PC-3 (cell line): ENCODE measurements at regions not wholly inside any gene's neighbourhood (a gene's known extent, or its start where the extent isn't known, plus 50 kb on each side); places are given as distances from the start of the nearest gene placed in this dataset.

ENCODE experiments used
- ATAC-seq: fragments of 200-7000 bp; cut with Tn5 transposase; 2 replicates; pipeline ENCODE4 v1.9.1; 2020; ENCODE audit warnings: mild to moderate bottlenecking, moderate library complexity
- BruUV-seq: library from RNA; stranded (reverse); fragments of 400-500 nt; replicated peaks from 2 replicates; lab custom pipeline; 2021; lab: Mats Ljungman, UMichigan
- CTCF ChIA-PET: fragments of 300-600 bp; sonication (Branson Sonifier 250); formaldehyde crosslinking; loops from one replicate; lab custom pipeline; 2022; ENCODE audit warnings: antibody characterized with exemption; lab: Charles Lee
- POLR2A ChIA-PET: fragments of 300-600 bp; sonication (Branson Sonifier 250); formaldehyde crosslinking; loops from one replicate; lab custom pipeline; 2022; ENCODE audit warnings: antibody characterized with exemption; ENCODE audit not compliant: unreplicated experiment; lab: Charles Lee
- DNase-seq: peaks from one replicate; pipeline ENCODE4 v3.0.0-alpha.2; 2015
- H2AFZ ChIP-seq: fragments of 300-600 bp; sonication (generic); 2 replicates; pipeline ENCODE4 v1.6.0; 2016; ENCODE audit warnings: antibody characterized with exemption, low read length
- H3F3A ChIP-seq: fragments of 300-600 bp; sonication (generic); one replicate; pipeline ENCODE4 v1.6.0; 2017; ENCODE audit warnings: antibody characterized with exemption, low read length, control low read depth, mild to moderate bottlenecking; ENCODE audit not compliant: unreplicated experiment
- H3K27ac ChIP-seq: fragments of 300-600 bp; sonication (generic); 2 replicates; pipeline ENCODE4 v1.5.1; 2016; ENCODE audit warnings: mild to moderate bottlenecking, low read length
- H3K27me3 ChIP-seq: fragments of 300-600 bp; sonication (generic); 2 replicates; pipeline ENCODE4 v1.6.1; 2016; ENCODE audit warnings: low read length, mixed read lengths
- H3K36me3 ChIP-seq: fragments of 300-600 bp; sonication (generic); 2 replicates; pipeline ENCODE4 v1.6.1; 2016; ENCODE audit warnings: low read depth, mixed run types, low read length, mixed read lengths
- H3K4me1 ChIP-seq: fragments of 300-600 bp; sonication (generic); 2 replicates; pipeline ENCODE4 v1.5.1; 2016; ENCODE audit warnings: low read length; ENCODE audit not compliant: insufficient read depth
- H3K4me2 ChIP-seq: fragments of 300-600 bp; sonication (generic); 2 replicates; pipeline ENCODE4 v1.6.0; 2016; ENCODE audit warnings: low read length
- H3K4me3 ChIP-seq: fragments of 300-600 bp; sonication (generic); 2 replicates; pipeline ENCODE4 v1.5.1; 2016; ENCODE audit warnings: mild to moderate bottlenecking, low read length, mixed read lengths
- H3K79me2 ChIP-seq: fragments of 300-600 bp; sonication (generic); 2 replicates; pipeline ENCODE4 v1.6.1; 2017; ENCODE audit warnings: low read length, mixed read lengths
- H3K9ac ChIP-seq: fragments of 300-600 bp; sonication (generic); 2 replicates; pipeline ENCODE4 v1.6.0; 2016; ENCODE audit warnings: mild to moderate bottlenecking, low read length
- H3K9me2 ChIP-seq: fragments of 300-600 bp; sonication (generic); replicated peaks from 2 replicates; pipeline ENCODE4 v1.6.1; 2016; ENCODE audit warnings: mixed run types, low read length, mixed read lengths
- H3K9me3 ChIP-seq: fragments of 300-600 bp; sonication (generic); 2 replicates; pipeline ENCODE4 v1.6.1; 2016; ENCODE audit warnings: low read length, mixed read lengths
- H4K20me1 ChIP-seq: fragments of 300-600 bp; sonication (generic); 2 replicates; pipeline ENCODE4 v1.6.1; 2016; ENCODE audit warnings: low read length, mixed read lengths
- EZH2 ChIP-seq: fragments of 300-600 bp; sonication (generic); IDR thresholded peaks from one replicate; pipeline ENCODE4 v1.6.1; 2017; ENCODE audit warnings: antibody characterized with exemption, mild to moderate bottlenecking, low read length; ENCODE audit not compliant: unreplicated experiment
- EZH2phosphoT487 ChIP-seq: fragments of 300-600 bp; sonication (generic); IDR thresholded peaks from 2 replicates; pipeline ENCODE4 v1.6.1; 2018; ENCODE audit warnings: mild to moderate bottlenecking, antibody characterized with exemption, low read length, borderline replicate concordance
- intact Hi-C: fragments of 100-400 bp; cut with micrococcal nuclease; formaldehyde crosslinking; loops from 2 replicates; pipeline ENCODE4 v1.9.0; 2023
- TF ChIP-seq, protein P1 (sequence below): fragments of 300-600 bp; sonication (generic); conservative IDR thresholded peaks from 2 replicates; pipeline ENCODE4 v1.5.1; 2017; ENCODE audit warnings: antibody characterized with exemption, low read depth, mild to moderate bottlenecking, low read length

DNA sequence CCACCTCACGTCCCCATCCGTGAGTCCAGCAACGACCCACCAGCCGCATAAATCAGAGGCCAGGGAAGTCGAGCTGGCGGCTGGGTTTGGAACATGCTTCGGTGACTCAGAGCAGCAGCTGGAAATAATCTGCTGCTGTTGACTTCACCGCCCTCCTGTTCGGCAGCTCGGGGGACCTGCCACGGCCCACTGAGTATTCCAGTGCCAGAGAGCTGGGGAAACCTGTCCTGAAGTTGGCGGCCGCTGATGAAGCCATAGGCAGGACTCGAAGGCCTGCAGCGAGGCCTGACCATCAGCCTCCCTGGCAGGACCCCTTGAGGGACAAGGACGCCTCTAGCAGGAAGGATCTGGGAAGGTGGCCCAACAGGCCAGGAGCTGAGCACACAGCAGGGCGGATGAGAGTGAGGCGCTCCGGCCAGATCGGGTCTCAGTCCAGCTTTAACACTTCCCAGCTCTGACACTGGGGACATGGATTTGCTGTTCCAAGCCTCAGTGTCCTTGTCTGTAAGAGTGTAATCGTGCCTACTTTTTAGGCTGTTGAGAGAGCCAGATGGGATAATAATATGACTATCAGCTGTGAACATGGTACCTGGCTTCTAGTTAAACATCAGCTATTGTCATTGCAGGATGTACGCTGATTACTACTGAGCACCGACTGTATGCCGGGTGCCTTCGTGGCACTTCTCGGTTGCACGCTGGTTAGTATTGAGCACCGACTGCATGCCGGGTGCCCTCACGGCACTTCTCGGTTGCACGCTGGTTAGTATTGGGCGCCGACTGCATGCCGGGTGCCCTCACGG is 50.4 kb upstream of the CIBAR2 start:
- H3K36me3 ChIP-seq: no peaks in the 10 kb centered on the region
- H3K9ac ChIP-seq: no peak overlapping the region
- TF ChIP-seq EZH2phosphoT487: no peak
- H3K4me1 ChIP-seq: no peaks in the 10 kb centered on the region
- no peaks in the 10 kb centered on the region for H3K27me3 ChIP-seq
- no peak overlapping the region for H3K27ac ChIP-seq
- DNase-seq: no peak
- BruUV-seq: no TSS peak
- H4K20me1 ChIP-seq: no peaks in the 10 kb centered on the region
- ChIA-PET CTCF (no interaction called here), POLR2A (no interaction called here)
- no peaks in the 10 kb centered on the region for H3K79me2 ChIP-seq
- H3K9me2 ChIP-seq: no peaks in the 10 kb centered on the region
- no peaks in the 10 kb centered on the region for H3F3A ChIP-seq
- H2AFZ ChIP-seq: no peak overlapping the region
- H3K9me3 ChIP-seq: no peaks in the 10 kb centered on the region
- ATAC-seq: no peak
- H3K4me3 ChIP-seq: no peak overlapping the region
- H3K4me2 ChIP-seq: no peak overlapping the region
- intact Hi-C loops: no loop called here

DNA sequence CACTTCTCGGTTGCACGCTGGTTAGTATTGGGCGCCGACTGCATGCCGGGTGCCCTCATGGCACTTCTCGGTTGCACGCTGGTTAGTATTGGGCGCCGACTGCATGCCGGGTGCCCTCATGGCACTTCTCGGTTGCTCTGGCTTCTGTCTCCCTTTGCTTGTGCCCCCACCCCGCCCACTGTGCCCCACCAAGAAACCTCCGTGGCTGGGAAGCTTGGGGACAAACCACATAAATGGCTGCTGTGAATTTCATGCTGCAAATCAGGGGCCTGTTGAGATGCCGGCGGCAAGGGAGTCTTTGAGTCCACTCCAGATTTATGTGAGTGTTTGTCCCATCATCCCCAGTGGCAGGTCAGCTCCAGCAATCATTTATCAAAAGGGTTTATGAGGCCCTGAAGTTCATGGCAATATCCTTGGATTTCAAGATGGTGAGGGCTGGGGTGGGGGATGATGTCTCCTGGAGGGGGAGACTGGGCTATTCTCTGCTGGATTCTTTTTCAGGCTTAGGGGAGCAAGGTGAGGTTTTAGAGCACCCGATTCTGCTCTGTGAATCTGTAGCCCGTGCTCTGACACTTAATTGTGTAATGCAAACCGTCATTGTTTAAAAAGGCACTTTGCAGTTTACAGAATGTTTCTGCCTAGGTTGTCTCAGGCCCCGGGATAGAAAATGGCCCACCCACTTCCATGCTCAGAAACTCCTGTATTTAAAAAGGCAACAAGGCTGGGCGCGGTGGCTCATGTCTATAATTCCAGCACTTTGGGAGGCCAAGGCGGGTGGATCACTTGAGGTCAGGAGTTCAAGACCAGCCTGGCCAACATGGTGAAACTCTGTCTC is 51.2 kb upstream of the CIBAR2 start:
- ATAC-seq (no peak), DNase-seq (no peak)
- BruUV-seq: no TSS peak
- ChIA-PET POLR2A (no interaction called here), CTCF (no interaction called here)
- Histone ChIP-seq H3K36me3 (no peaks in the 10 kb centered on the region), H3K9ac (no peak overlapping the region), H3K4me3 (no peak overlapping the region), H3K79me2 (no peaks in the 10 kb centered on the region), H3K9me2 (no peaks in the 10 kb centered on the region), H3K27me3 (no peaks in the 10 kb centered on the region), H3K9me3 (no peaks in the 10 kb centered on the region), H3K27ac (no peak overlapping the region), H4K20me1 (no peaks in the 10 kb centered on the region), H2AFZ (no peak overlapping the region), H3K4me1 (no peaks in the 10 kb centered on the region), H3F3A (no peaks in the 10 kb centered on the region), H3K4me2 (no peak overlapping the region)
- intact Hi-C loops: no loop called here
- TF ChIP-seq, protein P1, sequence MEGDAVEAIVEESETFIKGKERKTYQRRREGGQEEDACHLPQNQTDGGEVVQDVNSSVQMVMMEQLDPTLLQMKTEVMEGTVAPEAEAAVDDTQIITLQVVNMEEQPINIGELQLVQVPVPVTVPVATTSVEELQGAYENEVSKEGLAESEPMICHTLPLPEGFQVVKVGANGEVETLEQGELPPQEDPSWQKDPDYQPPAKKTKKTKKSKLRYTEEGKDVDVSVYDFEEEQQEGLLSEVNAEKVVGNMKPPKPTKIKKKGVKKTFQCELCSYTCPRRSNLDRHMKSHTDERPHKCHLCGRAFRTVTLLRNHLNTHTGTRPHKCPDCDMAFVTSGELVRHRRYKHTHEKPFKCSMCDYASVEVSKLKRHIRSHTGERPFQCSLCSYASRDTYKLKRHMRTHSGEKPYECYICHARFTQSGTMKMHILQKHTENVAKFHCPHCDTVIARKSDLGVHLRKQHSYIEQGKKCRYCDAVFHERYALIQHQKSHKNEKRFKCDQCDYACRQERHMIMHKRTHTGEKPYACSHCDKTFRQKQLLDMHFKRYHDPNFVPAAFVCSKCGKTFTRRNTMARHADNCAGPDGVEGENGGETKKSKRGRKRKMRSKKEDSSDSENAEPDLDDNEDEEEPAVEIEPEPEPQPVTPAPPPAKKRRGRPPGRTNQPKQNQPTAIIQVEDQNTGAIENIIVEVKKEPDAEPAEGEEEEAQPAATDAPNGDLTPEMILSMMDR: no peak
- TF ChIP-seq EZH2phosphoT487 (no peak), EZH2 (no peak)

DNA sequence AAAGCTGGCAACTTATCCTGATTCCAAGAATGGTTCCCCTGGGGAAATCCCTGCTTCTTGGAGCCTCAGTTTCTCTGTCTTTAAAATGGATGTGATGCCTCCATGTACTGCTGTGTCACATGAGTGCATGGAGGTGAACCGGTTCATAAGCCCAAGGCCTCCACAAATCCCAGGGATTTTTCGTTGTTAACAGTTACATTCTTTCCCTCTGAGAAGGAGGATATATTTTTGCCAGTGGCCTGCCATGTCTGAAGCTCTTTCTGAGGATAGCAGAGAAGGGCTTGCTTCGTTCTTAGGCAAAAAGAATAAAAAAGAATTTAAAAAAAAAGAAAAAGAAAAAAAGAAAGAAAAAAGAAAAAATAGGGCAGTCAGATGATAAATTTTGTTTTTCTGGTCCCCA is 52.2 kb upstream of the CIBAR2 start:
- CTCF ChIA-PET: interaction anchor here (0.6 kb wide), 1 partner anchor 393 kb away, joined by 3 read pairs; no protein-coding TSS in a partner anchor
- no peak for DNase-seq

More for the DNA sequence above, 52.2 kb upstream of the CIBAR2 start:
- H4K20me1 ChIP-seq: no peaks in the 10 kb centered on the region
- no peaks in the 10 kb centered on the region for H3K36me3 ChIP-seq
- no peak overlapping the region for H2AFZ ChIP-seq
- no peaks in the 10 kb centered on the region for H3K79me2 ChIP-seq
- no peak for ATAC-seq
- no peaks in the 10 kb centered on the region for H3K9me2 ChIP-seq
- H3K4me3 ChIP-seq: no peak overlapping the region
- H3K4me2 ChIP-seq: no peak overlapping the region
- TF ChIP-seq EZH2: no peak
- no peak for TF ChIP-seq EZH2phosphoT487
- TF ChIP-seq, protein P1: no peak
- no peak overlapping the region for H3K9ac ChIP-seq
- no peaks in the 10 kb centered on the region for H3K27me3 ChIP-seq
- BruUV-seq: no TSS peak
- H3F3A ChIP-seq: no peaks in the 10 kb centered on the region
- POLR2A ChIA-PET: no interaction called here
- no peaks in the 10 kb centered on the region for H3K9me3 ChIP-seq
- intact Hi-C loops: no loop called here
- no peaks in the 10 kb centered on the region for H3K4me1 ChIP-seq
- no peak overlapping the region for H3K27ac ChIP-seq
